Aorta (tissue), 5 donors: ENCODE measurements at regions not wholly inside any gene's neighbourhood (a gene's known extent, or its start where the extent isn't known, plus 50 kb on each side); places are given as distances from the start of the nearest gene placed in this dataset.

Source experiments
- ATAC-seq: fragments of 200-7000 bp; cut with Tn5 transposase; one replicate; pipeline ENCODE4 v1.9.1; 2022; ENCODE audit warnings: moderate library complexity; ENCODE audit not compliant: low FRiP score
- DNase-seq, 2 donors: peaks; one replicate each; pipeline ENCODE4 v3.0.0-alpha.2; 2020
- H3K27ac ChIP-seq, 2 donors: one replicate each; pipeline ENCODE4 v1.5.1; 2013; ENCODE audit warnings: low read length in 2 of 2, mild to moderate bottlenecking in 2 of 2, moderate library complexity in 2 of 2, control low read depth in 1 of 2, inconsistent platforms in 1 of 2, low read depth in 1 of 2
- H3K27me3 ChIP-seq, 2 donors: one replicate each; pipeline ENCODE4 v1.6.1; 2013; ENCODE audit warnings: control low read depth in 1 of 2, low read length in 1 of 2, mild to moderate bottlenecking in 1 of 2, moderate library complexity in 1 of 2; ENCODE audit not compliant: insufficient read depth in 2 of 2, control insufficient read depth in 1 of 2
- H3K36me3 ChIP-seq, 2 donors: one replicate each; pipeline ENCODE4 v1.6.1; 2013; ENCODE audit warnings: control low read depth in 1 of 2, low read length in 1 of 2, mild to moderate bottlenecking in 1 of 2; ENCODE audit not compliant: insufficient read depth in 2 of 2, control insufficient read depth in 1 of 2
- H3K4me1 ChIP-seq, 2 donors: one replicate each; pipeline ENCODE4 v1.6.1; 2013; ENCODE audit warnings: low read length in 2 of 2, control low read depth in 1 of 2, mild to moderate bottlenecking in 1 of 2, moderate library complexity in 1 of 2; ENCODE audit not compliant: insufficient read depth in 2 of 2, control insufficient read depth in 1 of 2
- H3K4me3 ChIP-seq, 2 donors: one replicate each; pipeline ENCODE4 v1.5.1; 2013; ENCODE audit warnings: low read length in 2 of 2, control low read depth in 1 of 2, mild to moderate bottlenecking in 1 of 2
- H3K9me3 ChIP-seq: one replicate; pipeline ENCODE4 v1.6.1; 2013; ENCODE audit warnings: mild to moderate bottlenecking, low read length; ENCODE audit not compliant: control insufficient read depth
- WGBS, 2 donors: extraction: QIAGEN DNeasy Blood & Tissue Kit; methylation state at CpG; one replicate each; pipeline ENCODE4 v1.1.7; 2013; 5-methylcytosine and 5-hydroxymethylcytosine counted together
- intact Hi-C, 2 donors: fragments of 100-400 bp; cut with DNase I; formaldehyde crosslinking; loops; one replicate each; pipeline versions ENCODE4 v1.14.2 to v1.15.0; 2022
- donor health status: healthy with polysubstance abuse.
- donor health status: Bipolar disorder and iron deficiency.
- donor health status: DM: no; HTN: no; CAD: no.
- donor health status: DM: no; HTN: no; CAD: no.
- donor health status: DM: yes; HTN: yes; CAD: no.

- intact Hi-C loops = no loop called here
- ATAC-seq (no peak), DNase-seq (no peak)
- H3K4me3 ChIP-seq = no peak overlapping the region
- H3K4me1 ChIP-seq = no peaks in the 10 kb centered on the region
- WGBS, 2 donors = 72 to 75% methylated on average over 2 of the region's 2 CpGs
- no peaks in the 10 kb centered on the region for H3K27me3 ChIP-seq
- peaks cover 0 to 1% of the 10 kb centered on the region in 2 donors for H3K36me3 ChIP-seq
- H3K9me3 ChIP-seq = peaks cover 6% of the 10 kb centered on the region
- no peak overlapping the region for H3K27ac ChIP-seq
Observed at GRCh38 chr2:150144546-150145298, 342.7 kb downstream of the RND3 start.

- WGBS, 2 donors = 82% methylated on average over 7 of the region's 7 CpGs
- intact Hi-C loops = no loop called here
- peaks cover 0 to 1% of the 10 kb centered on the region in 2 donors for H3K36me3 ChIP-seq
- H3K9me3 ChIP-seq = peaks cover 6% of the 10 kb centered on the region
- no peaks in the 10 kb centered on the region for H3K27me3 ChIP-seq
- DNase-seq (no peak), ATAC-seq (no peak)
- H3K4me3 ChIP-seq = no peak overlapping the region
- H3K4me1 ChIP-seq = no peaks in the 10 kb centered on the region
- H3K27ac ChIP-seq = no peak overlapping the region
Observed at GRCh38 chr2:150143087-150143536, 344.4 kb downstream of the RND3 start.

- intact Hi-C loops = no loop called here
- Histone ChIP-seq H3K9me3 (peaks cover 6% of the 10 kb centered on the region), H3K27ac (no peak overlapping the region), H3K4me1 (no peaks in the 10 kb centered on the region), H3K4me3 (no peak overlapping the region), H3K27me3 (no peaks in the 10 kb centered on the region), H3K36me3 (peaks cover 0 to 1% of the 10 kb centered on the region in 2 donors)
- DNase-seq (no peak), ATAC-seq (no peak)
- WGBS, 2 donors = 95 to 99% methylated on average over 1 of the region's 1 CpG
Observed at GRCh38 chr2:150142561-150142960, 344.9 kb downstream of the RND3 start.

GRCh38 chr2:150141226-150142001, 346.1 kb downstream of the RND3 start:
- Histone ChIP-seq H3K27me3 (no peaks in the 10 kb centered on the region), H3K9me3 (peaks cover 2% of the 10 kb centered on the region), H3K36me3 (peaks cover 0 to 1% of the 10 kb centered on the region in 2 donors), H3K4me1 (no peaks in the 10 kb centered on the region), H3K4me3 (no peak overlapping the region), H3K27ac (no peak overlapping the region)
- no peak for ATAC-seq
- WGBS, 2 donors = 43 to 44% methylated on average over 4 of the region's 4 CpGs
- intact Hi-C loops = no loop called here
- DNase-seq = no peak

GRCh38 chr2:150140777-150141176, 346.7 kb downstream of the RND3 start:
- WGBS, 2 donors = 63 to 72% methylated on average over 1 of the region's 1 CpG
- Histone ChIP-seq H3K4me1 (no peaks in the 10 kb centered on the region), H3K27me3 (no peaks in the 10 kb centered on the region), H3K9me3 (no peaks in the 10 kb centered on the region), H3K27ac (no peak overlapping the region), H3K36me3 (no peaks in the 10 kb centered on the region), H3K4me3 (no peak overlapping the region)
- intact Hi-C loops = no loop called here
- DNase-seq (no peak), ATAC-seq (no peak)

- no peak for ATAC-seq
- 84 to 89% methylated on average over 4 of the region's 4 CpGs for WGBS, 2 donors
Observed at GRCh38 chr2:150138587-150138986, 348.9 kb downstream of the RND3 start.

GRCh38 chr2:150137338-150138069, 350.0 kb downstream of the RND3 start:
- Histone ChIP-seq H3K4me1 (no peaks in the 10 kb centered on the region), H3K9me3 (no peaks in the 10 kb centered on the region), H3K4me3 (no peak overlapping the region), H3K27me3 (no peaks in the 10 kb centered on the region), H3K27ac (no peak overlapping the region), H3K36me3 (no peaks in the 10 kb centered on the region)
- intact Hi-C loops = no loop called here
- 94 to 95% methylated on average over 5 of the region's 5 CpGs for WGBS, 2 donors
- ATAC-seq (no peak), DNase-seq (no peak)

More at GRCh38 chr2:150138587-150138986, 348.9 kb downstream of the RND3 start:
- intact Hi-C loops = no loop called here
- no peak for DNase-seq
- Histone ChIP-seq H3K4me3 (no peak overlapping the region), H3K27me3 (no peaks in the 10 kb centered on the region), H3K27ac (no peak overlapping the region), H3K9me3 (no peaks in the 10 kb centered on the region), H3K4me1 (no peaks in the 10 kb centered on the region), H3K36me3 (no peaks in the 10 kb centered on the region)

- H3K4me3 ChIP-seq = no peak overlapping the region
- no peaks in the 10 kb centered on the region for H3K36me3 ChIP-seq
- no peaks in the 10 kb centered on the region for H3K9me3 ChIP-seq
- ATAC-seq (no peak), DNase-seq (no peak)
- 64 to 77% methylated on average over 7 of the region's 7 CpGs for WGBS, 2 donors
- intact Hi-C loops = no loop called here
- H3K4me1 ChIP-seq = no peaks in the 10 kb centered on the region
- H3K27ac ChIP-seq = no peak overlapping the region
- no peaks in the 10 kb centered on the region for H3K27me3 ChIP-seq
Observed at GRCh38 chr2:150136893-150137292, 350.6 kb downstream of the RND3 start.
